ENCODE measurements at regions not wholly inside any gene's neighbourhood (a gene's known extent, or its start where the extent isn't known, plus 50 kb on each side); places are given as distances from the start of the nearest gene placed in this dataset.

DNA sequence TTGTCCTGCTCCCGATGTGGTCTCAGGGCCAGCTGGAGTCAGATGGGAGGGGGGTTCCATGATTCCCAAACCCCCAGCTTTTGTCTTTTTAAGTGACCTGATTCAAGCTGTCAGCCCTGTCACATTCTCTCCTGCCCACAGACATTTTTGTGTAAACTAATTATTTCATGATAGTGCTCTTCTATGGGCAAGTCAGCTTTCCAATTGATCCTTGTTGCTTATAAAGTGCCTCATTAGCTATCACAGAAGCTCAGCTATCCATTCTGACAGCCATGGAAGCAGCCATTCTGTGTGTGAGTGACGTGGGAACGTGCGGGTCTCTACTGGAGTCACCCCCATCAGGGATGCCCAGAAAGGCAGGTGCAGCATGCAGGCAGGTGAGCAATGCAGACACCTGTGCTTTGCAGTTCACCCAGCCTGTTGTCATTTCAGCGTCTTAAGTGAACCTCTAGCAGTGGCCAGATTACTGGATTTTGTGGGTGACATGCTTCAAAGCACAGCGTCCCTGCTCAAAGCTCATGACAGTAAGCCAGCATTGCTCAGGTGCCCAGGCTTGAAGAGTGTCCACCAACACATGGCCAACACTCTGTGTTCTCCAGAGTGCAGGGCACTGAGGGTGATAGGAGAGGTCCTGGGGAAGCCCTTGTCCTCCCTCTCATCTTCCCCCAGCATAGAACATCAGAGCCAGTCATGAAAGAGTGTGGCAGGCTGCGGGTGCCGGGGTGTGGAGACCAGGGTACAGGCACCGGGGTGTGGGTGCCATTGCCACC is 162.1 kb upstream of the SH3BP4 start:
- no peak for DNase-seq (ENCODE audit: low read depth)
- TF ChIP-seq, protein P1, sequence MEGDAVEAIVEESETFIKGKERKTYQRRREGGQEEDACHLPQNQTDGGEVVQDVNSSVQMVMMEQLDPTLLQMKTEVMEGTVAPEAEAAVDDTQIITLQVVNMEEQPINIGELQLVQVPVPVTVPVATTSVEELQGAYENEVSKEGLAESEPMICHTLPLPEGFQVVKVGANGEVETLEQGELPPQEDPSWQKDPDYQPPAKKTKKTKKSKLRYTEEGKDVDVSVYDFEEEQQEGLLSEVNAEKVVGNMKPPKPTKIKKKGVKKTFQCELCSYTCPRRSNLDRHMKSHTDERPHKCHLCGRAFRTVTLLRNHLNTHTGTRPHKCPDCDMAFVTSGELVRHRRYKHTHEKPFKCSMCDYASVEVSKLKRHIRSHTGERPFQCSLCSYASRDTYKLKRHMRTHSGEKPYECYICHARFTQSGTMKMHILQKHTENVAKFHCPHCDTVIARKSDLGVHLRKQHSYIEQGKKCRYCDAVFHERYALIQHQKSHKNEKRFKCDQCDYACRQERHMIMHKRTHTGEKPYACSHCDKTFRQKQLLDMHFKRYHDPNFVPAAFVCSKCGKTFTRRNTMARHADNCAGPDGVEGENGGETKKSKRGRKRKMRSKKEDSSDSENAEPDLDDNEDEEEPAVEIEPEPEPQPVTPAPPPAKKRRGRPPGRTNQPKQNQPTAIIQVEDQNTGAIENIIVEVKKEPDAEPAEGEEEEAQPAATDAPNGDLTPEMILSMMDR (IDR thresholded peaks at IDR 0.05; ENCODE audit: insufficient read depth, low read depth, low read length, missing control alignments): no peak
- H3K4me3 ChIP-seq (ENCODE audit: low read depth, low read length): no peak overlapping the region

DNA sequence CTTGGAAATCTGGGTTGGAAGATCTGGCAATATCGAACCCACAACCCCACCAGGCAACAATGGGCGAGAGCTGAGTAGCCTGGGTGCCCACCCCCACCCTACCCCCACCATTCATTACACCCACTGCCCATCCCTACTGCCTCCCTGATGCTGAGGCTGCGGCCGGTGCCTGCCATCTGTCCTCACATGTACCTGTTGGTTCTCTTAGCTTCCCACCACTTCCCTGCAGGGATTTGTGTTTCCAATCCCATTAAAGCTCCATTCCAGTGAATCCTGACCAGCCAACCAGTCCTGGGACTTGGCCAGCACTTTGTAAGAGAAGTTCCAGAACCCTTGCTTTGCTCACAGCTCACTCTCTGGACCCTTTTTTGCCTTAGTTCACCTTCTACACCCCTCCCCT is 163.0 kb upstream of the SH3BP4 start:
- no peak overlapping the region for H3K4me3 ChIP-seq (ENCODE audit: low read depth, low read length)
- no peak for DNase-seq (ENCODE audit: low read depth)
- TF ChIP-seq, protein P1 (IDR thresholded peaks at IDR 0.05; ENCODE audit: insufficient read depth, low read depth, low read length, missing control alignments): no peak

DNA sequence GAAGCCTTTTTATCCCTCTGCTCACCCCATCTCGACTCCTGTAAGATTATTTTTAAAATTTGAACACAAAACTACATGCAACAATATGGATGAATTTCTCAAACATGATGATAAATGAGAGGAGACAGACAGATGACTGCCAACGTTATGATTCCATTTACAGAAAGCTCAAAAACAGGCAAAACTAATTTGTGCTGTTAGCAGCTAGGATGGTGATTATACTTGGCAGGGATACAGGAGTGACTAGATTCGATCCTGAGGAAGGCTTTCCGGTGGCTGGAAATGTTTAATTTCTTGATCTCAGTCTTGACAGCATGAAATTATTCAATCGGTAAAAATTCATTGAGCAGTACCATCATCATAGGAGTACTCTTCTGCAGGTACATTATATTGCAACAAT is 163.4 kb upstream of the SH3BP4 start:
- DNase-seq (ENCODE audit: low read depth): no peak
- no peak overlapping the region for H3K4me3 ChIP-seq (ENCODE audit: low read depth, low read length)
- TF ChIP-seq, protein P1 (IDR thresholded peaks at IDR 0.05; ENCODE audit: insufficient read depth, low read depth, low read length, missing control alignments): no peak

DNA sequence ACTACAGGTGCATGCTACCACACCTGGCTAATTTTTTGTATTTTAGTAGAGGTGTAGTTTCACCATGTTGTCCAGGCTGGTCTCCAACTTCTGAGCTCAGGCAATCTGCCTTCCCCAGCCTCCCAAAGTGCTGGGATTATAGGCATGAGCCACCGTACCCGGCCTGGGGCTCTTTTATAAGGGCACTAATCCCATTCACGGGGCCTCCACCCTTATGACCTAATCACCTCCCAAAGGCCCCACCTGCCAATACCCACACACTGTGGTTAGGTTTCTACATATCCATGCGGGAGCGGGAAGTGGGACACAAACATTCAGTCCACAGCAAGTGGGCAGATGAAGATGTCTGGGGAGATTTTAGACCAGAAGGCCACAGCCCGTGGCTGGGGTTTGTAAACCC is 164.7 kb upstream of the SH3BP4 start:
- no peak overlapping the region for H3K4me3 ChIP-seq (ENCODE audit: low read depth, low read length)
- DNase-seq (ENCODE audit: low read depth): no peak
- TF ChIP-seq, protein P1 (IDR thresholded peaks at IDR 0.05; ENCODE audit: insufficient read depth, low read depth, low read length, missing control alignments): no peak

DNA sequence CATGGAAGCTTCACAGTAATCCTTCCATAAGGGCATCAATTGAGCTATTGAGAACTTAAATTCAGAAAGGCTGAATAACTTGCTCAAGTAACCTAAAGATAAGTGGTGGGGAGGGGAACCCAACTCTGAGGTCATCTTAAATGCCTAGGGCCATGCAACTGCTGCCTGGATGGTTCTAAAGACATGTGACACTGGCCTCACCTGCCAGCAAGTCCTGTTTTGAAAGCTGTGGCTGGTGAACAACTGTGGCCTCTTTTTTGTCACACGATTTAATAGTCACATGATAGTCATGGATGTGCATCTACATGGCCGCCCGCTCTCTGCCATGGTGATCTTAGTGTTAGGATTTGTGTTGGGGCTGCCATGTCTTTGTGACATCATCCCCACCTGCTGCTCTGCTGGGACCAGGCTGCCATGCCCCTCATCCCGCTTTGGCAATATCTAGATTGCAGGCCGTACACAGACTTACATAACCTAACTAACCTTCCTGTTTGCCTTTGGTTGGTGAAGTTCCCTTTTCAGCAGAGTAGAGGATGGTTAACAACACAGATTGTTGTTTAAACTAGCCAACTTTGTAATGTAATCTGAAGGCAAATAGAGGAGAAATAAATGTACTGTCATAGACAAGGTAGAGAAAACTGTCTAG is 177.9 kb upstream of the SH3BP4 start:
- TF ChIP-seq, protein P1 (IDR thresholded peaks at IDR 0.05; ENCODE audit: insufficient read depth, low read depth, low read length, missing control alignments): no peak
- DNase-seq (ENCODE audit: low read depth): no peak
- no peak overlapping the region for H3K4me3 ChIP-seq (ENCODE audit: low read depth, low read length)

DNA sequence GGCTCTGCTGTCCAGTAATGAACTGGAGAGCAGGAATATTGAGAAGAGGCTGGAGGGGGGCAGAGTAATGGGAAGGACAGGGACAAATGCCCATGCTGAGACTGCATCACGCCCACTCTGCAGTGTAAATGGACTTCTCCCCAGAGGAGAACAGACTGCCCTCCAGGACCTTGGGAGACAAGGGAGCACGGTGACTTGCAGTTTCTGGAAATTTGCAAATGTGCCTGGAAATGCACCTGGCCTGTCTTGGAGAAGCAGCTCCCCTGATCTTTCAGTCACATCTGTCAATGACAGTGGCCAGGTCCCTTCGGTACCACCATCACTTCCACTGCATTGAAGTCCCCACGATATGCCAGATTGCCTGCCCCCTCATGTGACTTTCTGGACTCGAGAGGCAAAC is 178.7 kb upstream of the SH3BP4 start:
- no peak for DNase-seq (ENCODE audit: low read depth)
- TF ChIP-seq, protein P1 (IDR thresholded peaks at IDR 0.05; ENCODE audit: insufficient read depth, low read depth, low read length, missing control alignments): no peak
- H3K4me3 ChIP-seq (ENCODE audit: low read depth, low read length): no peak overlapping the region
